Hematopoietic multipotent progenitor cell treated with erythropoietin and hydrocortisone succinate and interleukin-3 and kit ligand, for 8 days (in vitro differentiated cells): ENCODE measurements at regions not wholly inside any gene's neighbourhood (a gene's known extent, or its start where the extent isn't known, plus 50 kb on each side); places are given as distances from the start of the nearest gene placed in this dataset.
"Not testable (repeated sequence)": the region's sequence is repeated elsewhere in the genome, so short reads cannot be mapped to it uniquely, and the experiment has no call there.

Experiments used
- DNase-seq: peaks from one replicate; pipeline ENCODE4 v3.0.0-alpha.2; 2015

GRCh38 chr19:28655054-28655453 lies 557.9 kb downstream of the UQCRFS1 start:
- no peak for DNase-seq

GRCh38 chr19:28652765-28653164 lies 560.2 kb downstream of the UQCRFS1 start:
- DNase-seq = no peak

- no peak for DNase-seq
These were observed 566.3 kb downstream of the UQCRFS1 start for GRCh38 chr19:28646629-28647028.

DNA sequence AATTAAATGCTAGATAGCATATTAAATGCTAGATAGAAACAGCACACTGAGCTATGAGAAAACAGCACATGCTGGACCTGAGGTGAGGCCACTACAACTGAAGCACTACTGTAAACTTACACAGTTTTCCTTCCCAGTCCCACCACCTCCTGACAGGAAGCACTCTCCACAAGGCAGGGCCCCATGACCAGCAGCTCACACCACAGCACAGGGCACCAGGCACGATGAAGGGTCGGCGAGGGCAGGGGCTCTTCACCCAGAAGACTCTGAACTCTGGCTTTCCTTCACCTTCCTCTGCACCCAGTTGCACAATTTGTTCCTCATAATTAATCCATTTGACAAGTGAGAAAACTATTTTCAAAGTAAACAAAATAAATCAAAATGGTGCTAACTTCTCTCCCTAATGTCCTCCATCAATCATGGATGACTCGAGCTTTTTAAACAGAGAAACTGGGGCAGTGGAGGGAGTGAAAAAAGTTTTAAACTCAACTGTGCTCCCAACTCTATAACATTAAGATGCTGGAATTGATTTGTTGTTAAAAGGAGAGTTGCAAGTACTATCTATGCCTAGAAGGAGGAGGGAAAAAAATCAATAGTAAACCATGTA lies 568.7 kb downstream of the UQCRFS1 start:
- DNase-seq = no peak

GRCh38 chr19:28642787-28643683 lies 569.9 kb downstream of the UQCRFS1 start:
- DNase-seq = no peak

GRCh38 chr19:28641395-28641794 lies 571.6 kb downstream of the UQCRFS1 start:
- DNase-seq = no peak

DNA sequence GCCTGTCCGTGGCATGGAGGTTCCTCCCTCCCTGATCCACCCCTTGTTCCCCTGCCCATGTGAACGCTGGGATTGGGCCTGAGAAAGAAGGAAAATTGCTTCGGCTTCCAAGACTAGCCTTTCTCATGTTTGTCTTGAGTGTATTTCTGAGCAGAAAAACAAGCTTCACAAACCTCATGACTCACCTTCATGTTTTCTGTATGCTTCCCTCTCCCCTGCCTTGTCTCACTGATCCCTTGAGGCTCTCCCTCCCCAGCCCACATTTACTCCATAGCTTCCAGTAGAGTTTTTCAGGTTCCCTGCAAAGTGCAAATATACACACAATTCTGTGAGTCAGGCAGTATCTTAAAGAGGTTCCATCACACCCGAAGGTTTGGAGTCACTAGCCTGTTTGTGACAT lies 572.4 kb downstream of the UQCRFS1 start:
- DNase-seq = no peak

DNA sequence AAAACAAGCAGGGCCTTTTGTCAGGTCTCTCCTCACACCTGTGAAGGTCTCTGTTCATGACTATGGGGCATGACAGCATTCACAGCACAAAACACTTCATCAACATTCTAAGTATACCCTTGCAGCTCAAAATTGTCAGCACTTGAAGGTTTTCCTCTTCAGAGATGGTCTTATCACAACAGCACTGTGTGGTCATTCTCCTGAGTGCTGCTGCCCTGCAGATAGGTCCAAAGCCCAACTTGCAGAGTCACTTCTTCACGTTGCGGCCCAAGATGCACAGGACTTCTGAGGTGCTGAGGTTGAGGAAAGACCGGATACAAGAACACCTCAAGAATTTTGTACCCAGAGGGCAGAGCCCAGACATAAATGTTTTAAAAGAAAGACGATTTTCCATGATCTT lies 574.5 kb downstream of the UQCRFS1 start:
- DNase-seq = no peak

GRCh38 chr19:28636706-28637105 lies 576.2 kb downstream of the UQCRFS1 start:
- no peak for DNase-seq

- DNase-seq = no peak
These were observed 576.8 kb downstream of the UQCRFS1 start for GRCh38 chr19:28636016-28636629.

- DNase-seq = no peak
These were observed 578.1 kb downstream of the UQCRFS1 start for GRCh38 chr19:28634837-28635236.

GRCh38 chr19:28634019-28634328 lies 579.0 kb downstream of the UQCRFS1 start:
- no peak for DNase-seq

GRCh38 chr19:28633319-28634018 lies 579.5 kb downstream of the UQCRFS1 start:
- peak; percentile 57 for DNase-seq

GRCh38 chr19:28632371-28633080 lies 580.4 kb downstream of the UQCRFS1 start:
- no peak for DNase-seq

DNA sequence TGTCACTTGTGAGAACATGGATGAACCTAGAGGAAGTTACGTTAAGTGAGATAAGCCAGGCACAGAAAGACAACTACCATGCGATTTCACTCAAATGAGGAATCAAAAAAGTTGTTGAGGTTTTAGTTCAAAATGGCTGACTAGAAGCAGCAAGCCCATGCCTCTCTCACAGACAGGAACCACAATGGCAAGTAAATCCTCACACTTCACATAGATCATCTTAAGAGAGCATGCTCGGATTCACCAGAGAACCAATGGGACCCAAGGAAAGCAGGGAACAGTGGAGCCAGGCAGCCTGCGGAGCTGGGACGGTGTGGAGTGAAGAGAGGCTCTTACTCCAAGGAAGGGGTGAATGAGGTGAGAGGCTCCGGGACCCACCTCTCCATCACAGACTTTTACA lies 581.0 kb downstream of the UQCRFS1 start:
- no peak for DNase-seq

GRCh38 chr19:28627669-28628068 lies 585.3 kb downstream of the UQCRFS1 start:
- no peak for DNase-seq

- DNase-seq = not testable (repeated sequence)
These were observed 586.5 kb downstream of the UQCRFS1 start for GRCh38 chr19:28626407-28626806.

DNA sequence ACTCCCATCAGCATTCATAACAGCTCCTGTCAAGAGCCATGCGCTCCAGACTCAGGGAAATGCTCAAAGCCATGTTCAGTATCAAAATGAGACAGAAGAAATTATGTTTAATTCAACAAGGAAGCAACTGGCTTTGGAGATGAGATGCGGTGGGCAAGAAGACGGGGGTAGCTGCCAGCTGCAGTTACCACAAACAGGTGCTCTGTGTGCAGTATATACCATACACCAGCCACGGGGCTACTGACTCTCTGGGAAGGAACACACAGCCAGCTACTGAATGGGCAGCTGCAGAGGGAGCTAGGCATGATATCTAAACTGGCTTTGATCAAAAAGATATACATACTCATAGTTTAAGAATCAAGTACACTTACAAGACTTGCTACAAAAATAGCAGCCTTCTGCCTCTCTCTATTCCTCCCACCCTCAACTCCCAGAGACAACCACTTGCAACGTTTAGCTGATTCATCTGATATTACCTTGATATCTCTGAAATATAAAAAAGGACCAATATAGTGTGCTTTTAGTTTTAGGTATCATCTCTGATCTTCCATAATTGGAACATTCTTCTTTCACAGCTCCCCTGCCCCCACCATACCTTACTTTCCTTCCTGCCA lies 593.0 kb downstream of the UQCRFS1 start:
- no peak for DNase-seq

GRCh38 chr19:28618504-28618903 lies 594.4 kb downstream of the UQCRFS1 start:
- no peak for DNase-seq

- DNase-seq = no peak
These were observed 597.0 kb downstream of the UQCRFS1 start for GRCh38 chr19:28615966-28616365.

DNA sequence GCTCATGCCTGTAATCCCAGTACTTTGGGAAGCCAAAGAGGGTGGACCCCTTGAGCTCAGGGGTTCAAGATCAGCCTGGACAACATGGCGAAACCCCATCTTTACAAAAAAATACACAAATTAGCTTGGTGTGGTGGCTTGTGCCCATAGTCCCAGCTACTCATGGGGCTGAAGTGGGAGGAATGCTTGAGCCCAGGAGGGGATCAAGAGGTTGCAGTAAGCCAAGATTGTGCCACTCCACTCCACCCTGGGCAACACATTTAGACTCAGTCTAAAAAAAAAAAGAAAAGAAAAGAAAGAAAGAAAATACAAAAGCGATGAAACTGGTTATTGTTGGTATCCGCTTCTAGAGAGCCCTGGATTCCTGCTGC lies 597.4 kb downstream of the UQCRFS1 start:
- DNase-seq = no peak
